MM.1S (cell line): ENCODE measurements at regions not wholly inside any gene's neighbourhood (a gene's known extent, or its start where the extent isn't known, plus 50 kb on each side); places are given as distances from the start of the nearest gene placed in this dataset.

Experiments used
- DNase-seq: peaks from one replicate; pipeline ENCODE4 v3.0.0-alpha.2; 2015
- H2AFZ ChIP-seq: fragments of 300-600 bp; sonication (generic); 2 replicates; pipeline ENCODE4 v1.6.0; 2016; ENCODE audit warnings: antibody characterized with exemption, low read length
- H3F3A ChIP-seq: fragments of 300-600 bp; sonication (generic); 2 replicates; pipeline ENCODE4 v1.6.1; 2016; ENCODE audit warnings: mild to moderate bottlenecking, antibody characterized with exemption, low read length, moderate library complexity, mixed read lengths; ENCODE audit not compliant: insufficient read depth
- H3K27ac ChIP-seq: fragments of 300-600 bp; sonication (generic); 2 replicates; pipeline ENCODE4 v1.5.1; 2016; ENCODE audit warnings: mild to moderate bottlenecking, low read length
- H3K27me3 ChIP-seq: fragments of 300-600 bp; sonication (generic); replicated peaks from 2 replicates; pipeline ENCODE4 v1.6.0; 2016; ENCODE audit warnings: low read length; ENCODE audit not compliant: insufficient read depth
- H3K36me3 ChIP-seq: fragments of 300-600 bp; sonication (generic); replicated peaks from 2 replicates; pipeline ENCODE4 v1.6.1; 2016; ENCODE audit warnings: mild to moderate bottlenecking, low read length, mixed read lengths; ENCODE audit not compliant: insufficient read depth
- H3K4me1 ChIP-seq: fragments of 300-600 bp; sonication (generic); 2 replicates; pipeline ENCODE4 v1.6.1; 2016; ENCODE audit warnings: low read length, mixed read lengths
- H3K4me2 ChIP-seq: fragments of 300-600 bp; sonication (generic); 2 replicates; pipeline ENCODE4 v1.6.0; 2016; ENCODE audit warnings: low read depth, low read length
- H3K4me3 ChIP-seq: fragments of 300-600 bp; sonication (generic); 2 replicates; pipeline ENCODE4 v1.5.1; 2016; ENCODE audit warnings: low read length, mixed read lengths
- H3K79me2 ChIP-seq: fragments of 300-600 bp; sonication (generic); 2 replicates; pipeline ENCODE4 v1.6.1; 2016; ENCODE audit warnings: mixed run types, low read length, mixed read lengths
- H3K9ac ChIP-seq: fragments of 300-600 bp; sonication (generic); 2 replicates; pipeline ENCODE4 v1.6.1; 2016; ENCODE audit warnings: low read length, mixed read lengths
- H3K9me2 ChIP-seq: fragments of 300-600 bp; sonication (generic); replicated peaks from 2 replicates; pipeline ENCODE4 v1.6.1; 2016; ENCODE audit warnings: mild to moderate bottlenecking, low read length, mixed read lengths; ENCODE audit not compliant: insufficient read depth
- H3K9me3 ChIP-seq: fragments of 300-600 bp; sonication (generic); replicated peaks from 2 replicates; pipeline ENCODE4 v1.6.1; 2016; ENCODE audit warnings: mild to moderate bottlenecking, low read length, mixed read lengths; ENCODE audit not compliant: insufficient read depth
- H4K20me1 ChIP-seq: fragments of 300-600 bp; sonication (generic); 2 replicates; pipeline ENCODE4 v1.6.1; 2016; ENCODE audit warnings: mild to moderate bottlenecking, low read length, moderate library complexity, mixed read lengths; ENCODE audit not compliant: insufficient read depth
- CTCF ChIP-seq: fragments of 300-600 bp; sonication (generic); IDR thresholded peaks from 2 replicates; pipeline ENCODE4 v1.5.1; 2016; ENCODE audit warnings: antibody characterized with exemption, low read length, mixed read lengths
- EZH2 ChIP-seq: fragments of 300-600 bp; sonication (generic); optimal IDR thresholded peaks from 2 replicates; pipeline ENCODE3; 2017; ENCODE audit warnings: low read depth, mild to moderate bottlenecking, antibody characterized with exemption, low read length, mixed read lengths
- EZH2phosphoT487 ChIP-seq: fragments of 300-600 bp; sonication (generic); IDR thresholded peaks from 2 replicates; pipeline ENCODE4 v1.6.1; 2018; ENCODE audit warnings: antibody characterized with exemption, low read length

- TF ChIP-seq EZH2, result no peak
- no peak for TF ChIP-seq CTCF
- TF ChIP-seq EZH2phosphoT487, result no peak
- Histone ChIP-seq H3K9me3 (no peaks in the 10 kb centered on the region), H2AFZ (no peak overlapping the region), H4K20me1 (no peaks in the 10 kb centered on the region), H3K9ac (no peak overlapping the region), H3K79me2 (no peaks in the 10 kb centered on the region), H3K27me3 (no peaks in the 10 kb centered on the region), H3K4me2 (no peak overlapping the region), H3K4me1 (no peaks in the 10 kb centered on the region), H3F3A (no peaks in the 10 kb centered on the region), H3K27ac (no peak overlapping the region), H3K36me3 (no peaks in the 10 kb centered on the region), H3K4me3 (no peak overlapping the region), H3K9me2 (no peaks in the 10 kb centered on the region)
- DNase-seq, result no peak
Observed at GRCh38 chr4:30103455-30103854, 616.7 kb upstream of the PCDH7 start.

- Histone ChIP-seq H3K27ac (no peak overlapping the region), H3K36me3 (no peaks in the 10 kb centered on the region), H4K20me1 (no peaks in the 10 kb centered on the region), H2AFZ (no peak overlapping the region), H3K4me1 (no peaks in the 10 kb centered on the region), H3K4me3 (no peak overlapping the region), H3F3A (no peaks in the 10 kb centered on the region), H3K27me3 (no peaks in the 10 kb centered on the region), H3K9ac (no peak overlapping the region), H3K9me2 (no peaks in the 10 kb centered on the region), H3K4me2 (no peak overlapping the region), H3K9me3 (no peaks in the 10 kb centered on the region), H3K79me2 (no peaks in the 10 kb centered on the region)
- TF ChIP-seq EZH2 (no peak), EZH2phosphoT487 (no peak), CTCF (no peak)
- DNase-seq, result no peak
Observed at GRCh38 chr4:30116401-30116800, 603.8 kb upstream of the PCDH7 start.

- Histone ChIP-seq H3K4me1 (no peaks in the 10 kb centered on the region), H3K27ac (no peak overlapping the region), H3K4me3 (no peak overlapping the region), H3K27me3 (no peaks in the 10 kb centered on the region), H3K36me3 (no peaks in the 10 kb centered on the region), H4K20me1 (no peaks in the 10 kb centered on the region), H3K79me2 (no peaks in the 10 kb centered on the region), H3K4me2 (no peak overlapping the region), H2AFZ (no peak overlapping the region), H3F3A (no peaks in the 10 kb centered on the region), H3K9me3 (no peaks in the 10 kb centered on the region), H3K9ac (no peak overlapping the region), H3K9me2 (no peaks in the 10 kb centered on the region)
- TF ChIP-seq EZH2 (no peak), EZH2phosphoT487 (no peak), CTCF (no peak)
- no peak for DNase-seq
Observed at GRCh38 chr4:30117433-30117832, 602.7 kb upstream of the PCDH7 start.
